H1 (cell line): ENCODE measurements at regions not wholly inside any gene's neighbourhood (a gene's known extent, or its start where the extent isn't known, plus 50 kb on each side); places are given as distances from the start of the nearest gene placed in this dataset.

Experiments
- GABPA ChIP-seq: IDR thresholded peaks from 2 replicates; pipeline ENCODE4 v1.6.1; 2011; ENCODE audit warnings: mild to moderate bottlenecking, low read length, moderate library complexity, borderline replicate concordance; ENCODE audit not compliant: insufficient read depth
- TAF1 ChIP-seq: IDR thresholded peaks from 2 replicates; pipeline ENCODE4 v1.6.1; 2011; ENCODE audit warnings: mild to moderate bottlenecking, low read depth, low read length
- TBP ChIP-seq: IDR thresholded peaks from 2 replicates; pipeline ENCODE4 v1.6.1; 2011; ENCODE audit warnings: low read depth, low read length, improper control_type of control experiment

GRCh38 chr1:221514806-221515205, 227.1 kb downstream of the DUSP10 start (continued):
- TF ChIP-seq GABPA (no peak), TBP (no peak), TAF1 (no peak)
- TF ChIP-seq, all 59 proteins: peak for 0
